ENCODE measurements at regions not wholly inside any gene's neighbourhood (a gene's known extent, or its start where the extent isn't known, plus 50 kb on each side); places are given as distances from the start of the nearest gene placed in this dataset.

DNA sequence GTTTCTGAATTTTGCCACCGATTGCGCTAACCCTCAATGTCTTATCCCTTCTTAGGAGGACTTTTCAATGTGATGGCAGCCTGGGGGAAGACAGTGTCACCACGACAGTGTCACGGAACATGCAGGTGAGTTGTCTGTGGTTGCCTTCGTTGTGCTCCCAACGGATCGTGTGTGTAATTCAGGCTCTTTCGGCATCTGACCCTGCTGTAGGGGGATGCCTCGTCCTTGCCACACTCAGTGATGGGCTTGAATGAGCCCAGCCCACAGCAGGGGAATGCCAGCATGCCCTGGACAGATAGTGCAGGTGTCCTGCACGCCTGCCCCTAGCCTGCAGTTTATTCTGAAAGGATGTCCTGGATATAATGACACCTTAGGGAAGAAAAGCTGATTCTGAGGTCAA lies 123.8 kb upstream of the RTL1 start:
- DNase-seq: no peak

DNA sequence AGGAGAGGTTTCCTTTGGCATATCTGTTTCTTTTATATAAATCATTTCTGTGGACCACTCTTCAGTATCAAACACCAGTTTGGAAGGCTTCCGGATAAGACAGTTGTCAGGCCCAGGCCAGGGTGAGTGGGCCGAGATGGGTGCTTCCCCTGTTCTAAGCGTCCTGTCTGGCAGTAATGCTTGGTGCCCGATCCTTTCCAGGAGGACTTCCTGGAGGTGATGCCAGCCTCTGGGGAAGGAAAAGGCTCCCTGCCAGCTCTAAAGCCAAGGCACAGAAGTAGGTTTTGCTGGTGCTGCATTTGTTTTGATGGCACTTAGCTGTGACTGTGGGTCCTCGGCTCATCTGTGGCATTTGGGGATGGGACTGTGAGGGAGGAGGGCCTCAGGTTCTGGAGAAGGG lies 124.4 kb upstream of the RTL1 start:
- DNase-seq: no peak

DNA sequence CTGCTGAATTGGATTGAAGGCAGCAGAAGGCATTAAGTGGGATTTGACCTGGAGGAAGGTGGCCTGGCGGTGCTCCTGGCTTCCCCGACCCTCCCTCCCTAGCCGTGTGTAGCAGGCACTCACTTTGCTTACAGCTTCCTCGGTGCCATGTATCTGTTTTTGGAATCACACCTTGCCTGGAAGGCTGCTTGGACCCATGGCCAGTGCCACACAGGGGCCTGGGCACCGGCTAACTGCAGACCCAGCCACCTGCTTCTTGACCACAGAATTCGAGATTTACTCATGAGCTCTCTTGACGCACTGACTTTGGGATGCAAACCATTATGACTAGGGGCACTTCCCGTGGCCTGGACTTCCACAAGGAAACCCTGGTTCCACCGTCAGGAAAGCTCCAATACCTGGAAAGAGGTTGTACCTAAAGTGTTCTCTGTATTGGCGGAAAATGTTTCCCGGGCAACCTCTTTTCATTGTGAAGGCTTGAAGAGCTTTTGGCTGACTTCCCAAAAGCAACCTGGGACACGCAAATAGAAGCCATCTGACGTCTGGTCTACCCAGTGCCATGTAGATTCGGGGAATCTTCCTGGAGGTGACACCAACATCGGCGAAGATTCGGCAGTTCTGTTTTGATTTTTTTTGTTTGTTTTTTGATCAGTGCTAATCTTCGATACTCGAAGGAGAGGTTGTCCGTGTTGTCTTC lies 125.6 kb upstream of the RTL1 start:
- no peak for DNase-seq

DNA sequence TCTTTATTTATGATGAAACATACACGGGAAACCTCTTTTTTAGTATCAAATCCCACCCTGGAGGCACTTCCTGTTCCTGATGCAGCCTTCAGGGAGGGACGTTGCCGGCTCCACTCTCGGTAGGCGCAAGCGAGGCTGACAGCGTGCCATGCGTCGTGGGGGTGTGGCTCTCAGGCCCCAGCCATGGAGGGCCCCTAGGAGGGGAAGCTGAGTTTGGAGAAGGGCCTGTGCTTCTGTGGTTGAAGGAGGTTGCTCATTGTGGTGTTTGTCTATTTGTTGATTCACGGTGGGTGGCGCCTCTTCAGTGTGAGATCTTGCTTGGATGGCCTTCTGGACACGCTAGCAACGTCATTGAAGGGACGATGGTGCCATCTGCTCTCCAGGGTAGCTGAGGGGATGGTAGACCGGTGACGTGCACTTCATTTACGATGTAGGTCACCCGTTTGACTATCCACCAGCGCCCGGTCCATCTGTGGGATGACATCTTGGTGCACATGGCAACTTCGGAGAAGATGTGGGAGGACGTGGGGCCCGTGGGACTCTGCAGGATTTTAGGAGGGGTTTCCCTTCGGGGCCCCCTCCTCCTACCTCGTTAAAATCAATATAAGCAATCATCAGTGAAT lies 126.3 kb upstream of the RTL1 start:
- DNase-seq: no peak

DNA sequence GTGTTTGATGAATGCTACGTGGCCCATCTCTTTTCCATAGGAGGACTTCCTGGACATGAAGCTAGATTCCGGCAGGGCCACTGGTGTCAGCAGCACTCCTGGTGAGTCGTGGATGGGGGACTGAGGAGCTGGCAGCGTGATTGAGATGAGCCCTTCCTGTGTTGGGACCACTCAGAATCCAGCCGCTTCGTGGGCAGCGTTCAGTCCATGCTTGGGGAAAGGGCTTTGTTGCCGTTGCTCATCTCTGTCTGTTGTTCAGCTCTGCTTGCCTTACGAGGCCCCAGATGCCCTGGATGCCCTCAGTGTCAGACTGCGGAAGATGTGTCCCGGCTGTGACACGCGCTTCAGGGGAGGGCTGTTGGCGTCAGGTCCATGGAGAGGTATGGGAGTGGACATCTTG lies 127.1 kb upstream of the RTL1 start:
- no peak for DNase-seq

DNA sequence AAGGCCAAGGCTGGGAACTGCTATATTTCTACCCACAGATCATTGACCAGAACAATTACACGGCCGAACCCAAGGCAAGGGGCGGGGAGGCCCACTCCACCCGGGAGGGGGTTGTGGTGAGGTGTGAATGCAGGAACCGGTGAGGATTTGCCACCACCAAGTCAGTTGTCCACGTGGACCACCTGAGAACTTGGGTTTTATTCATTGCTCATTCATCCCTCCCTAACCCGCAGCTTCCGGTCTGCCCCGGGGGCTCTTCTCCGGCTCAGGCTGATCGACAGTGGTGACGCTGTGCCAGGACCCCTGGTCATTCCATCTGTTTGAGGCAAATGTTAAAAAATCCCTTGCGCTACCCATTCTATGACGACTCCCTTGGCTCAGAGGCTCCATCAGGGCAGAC lies 127.7 kb upstream of the RTL1 start:
- no peak for DNase-seq

DNA sequence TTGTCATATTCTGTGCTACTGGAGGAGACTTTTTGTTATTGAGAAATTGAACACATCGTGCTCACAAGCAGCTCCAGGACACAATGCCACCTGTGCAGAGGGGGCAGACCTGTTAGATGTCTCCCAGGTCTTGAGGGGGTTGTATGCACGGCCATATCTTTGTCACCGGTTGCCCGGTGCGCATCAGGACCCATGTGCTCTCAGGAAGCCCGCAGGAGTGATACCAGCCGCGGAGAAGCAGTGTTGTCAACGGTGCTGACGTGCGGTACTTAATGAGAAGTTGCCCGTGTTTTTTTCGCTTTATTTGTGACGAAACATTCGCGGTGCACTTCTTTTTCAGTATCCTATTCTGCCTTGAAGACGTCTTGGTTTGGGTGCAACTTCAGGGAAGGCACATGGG lies 128.2 kb upstream of the RTL1 start:
- DNase-seq: no peak

DNA sequence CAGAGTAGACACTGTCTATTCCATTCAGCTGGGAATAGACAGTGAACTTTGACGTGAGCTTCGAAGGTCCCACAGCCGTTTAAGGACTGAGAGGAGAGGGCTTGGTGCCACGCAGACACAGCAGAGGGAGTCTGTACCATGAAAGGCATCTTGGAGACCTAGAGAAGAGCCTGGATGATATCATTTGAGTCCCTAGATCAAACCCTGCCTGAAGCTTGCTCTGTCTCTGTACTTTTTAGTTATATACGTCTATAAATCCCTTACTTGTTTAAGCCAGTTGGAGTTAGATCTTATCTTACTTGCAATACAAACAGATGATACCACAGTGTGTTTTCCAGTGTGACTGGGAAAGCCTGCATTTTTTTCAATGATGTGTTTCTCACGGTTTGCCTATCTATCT lies 128.9 kb upstream of the RTL1 start:
- no peak for DNase-seq

DNA sequence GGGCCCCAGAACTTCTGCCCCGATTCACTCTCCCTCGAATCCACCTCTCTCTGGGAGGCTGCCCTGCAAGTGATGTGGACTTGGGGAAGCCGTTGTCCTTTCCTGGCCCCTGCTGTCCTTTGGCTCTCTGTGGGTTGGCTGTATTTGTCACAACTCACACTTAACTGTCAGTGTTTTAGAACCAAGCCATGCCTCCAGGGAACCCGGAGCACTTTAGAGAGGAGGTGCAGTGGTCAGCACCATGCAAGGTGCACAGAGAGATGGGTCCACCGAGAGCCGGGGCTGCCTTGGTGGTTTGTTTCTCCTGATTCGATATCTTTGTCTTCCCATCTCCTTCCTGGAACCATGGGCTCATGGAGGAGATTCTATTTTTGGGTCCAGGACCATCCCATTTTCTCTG lies 129.5 kb upstream of the RTL1 start:
- no peak for DNase-seq

DNA sequence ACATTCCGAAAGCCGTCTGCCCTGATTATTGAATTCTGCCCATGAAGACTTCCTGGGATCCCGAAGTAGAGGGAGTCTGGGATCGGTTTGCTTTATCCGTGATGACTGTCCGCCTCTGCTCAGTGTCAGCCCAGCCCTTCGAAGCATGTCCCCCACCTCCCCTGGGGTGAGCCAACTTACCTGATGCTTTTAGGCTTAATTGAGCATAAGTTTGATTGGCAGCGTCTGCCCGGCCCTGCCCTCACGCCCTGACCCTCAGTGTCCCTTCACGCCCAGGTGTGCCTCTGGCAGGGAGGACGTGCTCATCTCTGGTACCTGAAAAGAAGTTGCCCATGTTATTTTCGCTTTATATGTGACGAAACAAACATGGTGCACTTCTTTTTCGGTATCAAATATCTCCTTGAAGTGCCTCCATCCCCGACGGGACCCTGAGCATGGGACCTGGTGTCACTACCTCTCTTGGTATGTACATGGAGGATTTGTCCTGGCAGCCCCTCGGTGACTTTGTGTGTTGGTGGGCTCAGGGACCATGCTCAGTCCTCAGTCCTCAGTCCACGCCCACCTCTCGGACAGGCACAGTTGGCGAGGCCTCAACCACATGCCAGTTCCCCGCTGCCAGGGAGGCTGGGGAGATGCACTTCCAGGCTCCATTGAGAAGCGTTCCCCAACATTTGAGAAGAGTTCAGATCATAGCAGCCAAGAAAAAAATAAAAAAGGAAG lies 130.1 kb upstream of the RTL1 start:
- DNase-seq: no peak

DNA sequence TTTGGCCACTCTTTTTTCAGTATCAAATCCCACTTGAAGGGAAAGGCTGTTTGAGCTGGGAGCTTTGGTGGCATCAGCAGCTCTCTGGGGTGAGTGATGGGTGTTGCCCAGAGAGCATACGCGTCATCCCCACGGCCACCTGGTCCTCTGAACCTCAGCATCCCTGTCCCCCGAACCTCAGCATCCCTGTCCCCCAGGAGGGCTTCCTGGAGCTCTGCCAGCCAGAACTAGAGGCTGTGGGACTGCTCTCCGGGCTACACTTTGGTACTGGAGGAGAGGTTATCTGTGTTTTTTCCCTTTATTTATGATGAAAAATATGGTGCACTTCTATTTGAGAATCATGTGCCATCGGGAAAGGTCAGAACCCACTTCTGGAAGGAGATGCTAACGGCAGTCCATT lies 131.5 kb upstream of the RTL1 start:
- DNase-seq: no peak

DNA sequence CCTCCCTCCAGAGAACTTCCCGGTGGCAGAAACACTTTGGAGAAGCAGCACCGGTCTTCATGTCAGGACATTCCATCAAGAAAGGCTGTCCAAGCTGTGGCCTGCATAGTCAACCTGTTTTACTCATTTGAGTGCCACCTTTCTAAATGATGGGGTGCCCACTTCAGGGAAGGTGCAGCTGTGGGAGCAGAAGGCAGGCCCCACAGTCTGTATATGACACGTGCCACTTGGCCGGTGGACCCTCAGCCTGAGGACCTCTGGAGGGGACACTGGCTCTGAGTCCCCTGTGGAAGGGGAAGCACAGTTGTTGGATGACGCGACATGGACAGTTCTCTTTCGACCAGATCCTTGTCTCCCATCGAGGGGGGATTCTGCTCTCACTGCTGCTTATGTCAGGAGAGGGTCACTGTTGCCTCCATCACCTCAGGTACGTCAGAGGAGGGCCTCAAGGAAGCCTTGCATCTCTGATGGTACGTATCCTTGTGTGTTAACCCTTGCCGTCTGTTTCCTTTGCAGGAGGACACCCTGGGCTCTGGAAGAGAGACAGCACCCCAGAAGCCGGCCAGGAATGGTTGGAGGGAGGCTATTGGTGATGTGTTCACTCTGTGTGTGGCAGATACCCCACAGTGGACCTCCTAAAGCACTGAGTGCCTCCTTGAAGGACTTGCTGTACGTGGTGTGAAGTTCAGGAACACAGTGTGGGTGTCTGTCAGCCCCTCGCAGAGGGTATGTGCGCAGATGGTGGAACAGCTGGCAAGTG lies 132.1 kb upstream of the RTL1 start:
- no peak for DNase-seq

DNA sequence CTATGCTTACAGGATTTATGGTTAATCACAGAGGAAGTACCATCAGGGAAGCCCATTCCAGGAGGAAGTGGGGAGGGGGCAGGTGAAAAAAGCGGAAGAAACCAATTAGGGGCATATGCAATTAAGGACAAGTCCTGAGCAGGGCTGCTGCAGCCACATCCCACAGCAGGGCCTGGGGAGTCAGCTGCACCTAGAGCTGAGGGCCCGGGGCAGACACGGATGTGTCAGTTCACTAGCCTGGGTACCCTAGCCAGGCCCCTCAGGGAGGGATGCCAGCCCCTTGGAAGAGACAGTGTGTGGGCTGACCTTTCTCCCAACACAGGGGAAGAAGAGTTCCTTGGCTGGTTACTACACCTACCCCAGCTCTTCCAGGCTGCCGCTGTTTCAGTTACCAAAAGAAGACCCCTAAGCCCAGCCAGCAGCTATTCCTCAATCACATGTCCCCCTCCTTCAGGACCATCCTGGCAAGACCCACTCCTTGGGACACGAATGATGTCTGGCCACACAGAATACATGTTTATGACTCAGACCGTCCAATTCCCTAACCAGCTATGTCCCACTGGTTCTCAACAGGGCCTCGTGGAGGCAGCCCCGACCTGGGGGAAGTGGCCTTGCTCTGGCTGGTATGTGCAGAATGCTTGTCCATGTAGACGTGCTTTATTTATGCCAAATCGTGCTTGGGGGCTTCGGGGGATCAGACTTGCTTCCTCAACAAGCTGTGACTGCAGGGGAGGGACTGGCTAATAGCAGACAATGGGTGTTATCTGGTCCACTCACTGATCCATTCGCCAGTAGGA lies 133.7 kb upstream of the RTL1 start:
- no peak for DNase-seq

DNA sequence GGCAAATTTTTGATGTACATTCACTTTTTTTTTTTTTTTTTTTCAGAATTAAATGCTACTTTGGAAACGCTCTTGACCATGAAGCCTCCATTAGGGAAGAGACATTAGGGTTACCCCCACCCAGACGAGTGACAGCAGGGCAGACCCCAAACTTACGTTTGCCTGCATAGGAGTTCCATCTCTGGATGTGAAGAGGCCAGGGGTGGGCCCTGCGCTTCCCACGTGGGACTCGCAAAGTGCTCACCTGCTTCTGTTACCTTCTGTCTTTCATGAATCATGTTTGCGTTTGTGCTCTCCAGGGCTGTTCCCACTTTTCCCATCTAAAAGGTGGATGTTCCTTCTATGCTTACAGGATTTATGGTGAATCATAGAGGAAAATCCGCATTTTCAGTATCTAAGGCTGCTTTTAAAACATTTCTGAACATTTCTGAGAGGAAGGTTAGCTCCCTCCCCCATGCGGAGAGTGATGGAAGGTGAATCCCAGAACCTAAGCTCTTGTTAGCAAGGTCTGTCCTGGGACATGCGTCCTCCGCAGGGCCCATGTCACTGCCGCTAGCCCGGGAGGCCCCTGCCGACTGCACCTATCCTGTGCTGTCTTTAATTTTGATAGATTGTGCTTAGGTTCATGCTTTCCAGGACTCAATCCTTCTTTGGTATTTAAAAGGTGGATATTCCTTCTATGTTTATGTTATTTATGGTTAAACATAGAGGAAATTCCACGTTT lies 135.7 kb upstream of the RTL1 start:
- DNase-seq: no peak

DNA sequence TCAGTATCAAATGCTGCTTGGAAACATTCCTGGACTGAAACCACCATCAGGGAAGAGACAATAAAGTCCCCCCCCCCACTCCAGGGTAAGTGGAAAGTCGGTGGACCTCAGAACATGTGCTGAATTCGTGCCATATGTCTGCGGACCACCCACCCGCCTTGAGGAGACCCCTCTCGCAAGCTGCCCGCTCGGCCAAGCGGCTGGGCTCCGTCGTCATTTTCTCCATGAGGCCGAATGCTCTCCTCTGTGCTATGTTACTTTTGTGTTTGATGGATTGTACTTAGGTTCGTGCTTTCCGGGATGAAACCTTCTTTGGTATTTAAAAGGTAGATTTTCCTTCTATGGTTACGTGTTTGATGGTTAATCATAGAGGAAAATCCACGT lies 136.2 kb upstream of the RTL1 start:
- DNase-seq: no peak

DNA sequence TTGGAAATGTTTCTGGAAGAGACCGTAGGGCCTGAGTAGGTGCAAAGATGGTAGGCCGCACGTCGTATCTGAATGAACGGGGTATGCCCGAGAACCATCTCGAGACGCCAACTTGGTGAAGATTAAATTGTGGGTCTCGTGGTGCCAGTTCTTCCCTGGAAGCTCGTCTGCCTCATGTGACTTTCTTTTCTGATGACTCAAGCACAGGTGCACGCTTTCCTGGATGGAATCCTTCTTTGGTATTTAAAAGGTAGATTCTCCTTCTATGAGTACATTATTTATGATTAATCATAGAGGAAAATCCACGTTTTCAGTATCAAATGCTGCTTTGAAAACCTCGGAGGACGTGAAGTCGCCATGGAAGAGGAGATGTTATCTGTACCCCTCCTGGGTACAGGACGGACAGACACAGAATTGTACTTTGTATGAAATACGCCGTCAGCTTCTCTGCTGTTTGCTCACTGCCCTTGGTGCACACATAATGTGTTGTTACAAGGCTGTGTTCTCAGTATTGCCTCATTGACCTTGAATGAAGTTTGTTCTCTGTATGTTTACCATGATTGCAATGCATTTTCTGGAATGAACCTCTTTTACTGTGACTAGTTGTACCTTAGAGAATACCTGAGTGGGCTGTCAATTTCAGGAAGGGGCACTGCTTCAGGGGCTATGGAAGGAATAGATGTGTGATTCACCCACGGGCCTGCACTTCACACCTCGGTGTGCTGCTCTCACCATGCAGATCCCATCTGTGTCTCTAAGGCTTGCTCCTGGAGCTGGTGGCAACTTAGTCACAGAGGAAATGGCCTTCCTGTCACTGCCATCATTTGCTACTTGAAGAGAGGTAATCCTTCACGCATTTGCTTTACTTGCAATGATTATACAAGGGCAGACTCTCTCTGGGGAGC lies 137.3 kb upstream of the RTL1 start:
- no peak for DNase-seq

DNA sequence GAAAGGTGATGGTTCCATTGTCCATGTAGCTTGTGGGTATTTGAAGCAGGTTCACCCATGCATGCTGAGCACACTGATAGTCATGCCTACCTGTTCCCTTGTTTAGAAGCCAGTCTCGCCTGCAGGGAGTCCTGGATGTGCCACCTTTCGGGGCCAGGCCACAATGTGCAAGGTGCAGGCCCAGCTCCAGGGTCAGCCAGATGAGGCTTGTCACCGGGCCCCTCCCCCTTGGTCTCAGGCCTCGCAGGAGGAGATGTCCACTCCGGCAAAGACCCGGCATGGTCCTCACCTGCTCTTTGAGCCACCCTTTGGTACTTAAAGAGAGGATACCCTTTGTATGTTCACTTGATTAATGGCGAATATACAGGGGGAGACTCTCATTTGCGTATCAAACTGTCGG lies 140.4 kb upstream of the RTL1 start:
- no peak for DNase-seq

DNA sequence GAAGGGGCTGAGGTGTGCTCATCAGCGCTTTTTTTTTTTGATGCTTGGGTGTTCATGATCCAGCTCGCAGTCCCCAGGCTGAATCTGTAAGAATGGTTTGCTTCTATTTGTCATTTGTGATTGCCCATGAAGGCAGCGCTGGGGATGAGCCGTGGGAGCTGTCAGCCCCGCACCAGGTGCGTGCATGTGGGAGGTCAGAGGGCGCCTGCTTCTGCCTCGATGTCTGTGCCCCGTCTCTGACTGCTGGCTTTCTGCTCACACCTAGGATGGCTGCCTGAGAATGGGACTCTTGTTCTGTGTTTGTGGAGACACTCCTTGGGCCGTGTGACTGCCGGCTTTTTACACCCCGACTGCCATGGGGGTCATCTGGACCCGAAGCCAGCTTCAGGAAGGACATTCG lies 141.2 kb upstream of the RTL1 start:
- DNase-seq: no peak

DNA sequence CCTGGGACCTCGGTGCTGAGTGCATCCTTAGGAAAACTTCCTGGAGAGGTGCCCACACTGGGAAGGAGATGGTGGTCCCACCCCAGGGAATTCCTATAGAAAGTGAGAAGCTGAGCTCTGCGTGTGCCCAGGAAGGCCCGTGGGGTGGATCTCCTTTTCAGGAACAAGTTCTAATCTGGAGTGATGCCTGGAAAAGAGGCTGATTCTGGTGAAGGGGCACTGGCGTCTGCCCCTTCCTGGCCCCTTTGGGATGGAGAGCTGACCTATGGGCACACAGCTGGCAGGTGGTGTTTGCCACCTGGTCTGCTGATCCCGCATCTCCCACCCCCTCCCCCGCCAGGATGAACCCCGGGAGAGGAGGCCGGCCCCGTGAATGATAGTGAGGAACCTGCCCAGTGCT lies 142.0 kb upstream of the RTL1 start:
- no peak for DNase-seq

DNA sequence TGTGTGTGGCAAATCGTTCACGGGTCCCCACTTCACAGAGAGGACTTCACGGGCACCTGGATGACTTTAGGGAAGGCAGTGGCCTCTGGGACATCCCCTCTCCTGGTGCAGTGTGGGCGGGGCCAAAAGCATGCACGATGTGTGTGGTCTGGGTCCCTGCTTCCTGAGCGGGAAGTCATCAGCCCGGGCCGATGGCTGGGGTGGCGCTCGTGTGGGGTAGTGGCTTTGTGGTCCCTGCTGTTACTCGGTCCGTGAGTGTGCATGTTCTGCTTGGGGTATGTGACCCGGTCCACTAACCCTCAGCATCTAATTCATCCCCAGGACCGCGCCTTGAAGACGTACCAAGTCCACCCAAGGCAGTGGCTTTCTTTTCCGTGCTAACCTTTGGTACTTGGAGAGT lies 142.5 kb upstream of the RTL1 start:
- no peak for DNase-seq

DNA sequence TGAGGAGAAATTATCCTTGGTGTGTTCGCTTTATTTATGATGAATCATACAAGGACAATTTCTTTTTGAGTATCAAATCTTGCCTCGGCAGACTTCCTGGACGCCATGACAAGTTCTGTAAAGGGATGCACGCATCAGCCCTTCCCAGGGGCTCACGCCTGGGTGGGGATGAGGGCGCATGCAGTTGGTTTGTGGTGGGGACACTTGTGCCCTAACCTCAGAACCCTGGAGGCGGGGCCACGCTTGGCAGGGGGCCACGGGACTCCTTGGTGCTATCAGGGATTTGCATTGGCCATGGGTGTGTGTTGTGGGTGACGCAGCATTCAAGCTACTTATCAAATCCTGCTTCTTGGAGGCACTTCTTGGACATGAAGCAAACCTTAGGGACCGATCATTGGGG lies 143.8 kb upstream of the RTL1 start:
- no peak for DNase-seq
